ENCODE measurements at regions not wholly inside any gene's neighbourhood (a gene's known extent, or its start where the extent isn't known, plus 50 kb on each side); places are given as distances from the start of the nearest gene placed in this dataset.

GRCh38 chr4:15231265-15232091 is 196.4 kb upstream of the C1QTNF7 start:
- H3K27ac ChIP-seq (ENCODE audit: low read depth, low read length), result peak overlapping the region; percentile 33
- no peak overlapping the region for H3K4me3 Mint-ChIP-seq (ENCODE audit: unreplicated experiment)

GRCh38 chr4:15232366-15233263 is 195.2 kb upstream of the C1QTNF7 start:
- no peaks in the 10 kb centered on the region for H3K9me3 Mint-ChIP-seq (ENCODE audit: unreplicated experiment)
- Histone ChIP-seq H3K79me2 (ENCODE audit: insufficient read depth, low read length) (no peaks in the 10 kb centered on the region), H3K4me1 (ENCODE audit: insufficient read depth, low read length) (peaks cover 44% of the 10 kb centered on the region), H3K27ac (ENCODE audit: low read depth, low read length) (peak overlapping the region; percentile 89), H3K4me2 (ENCODE audit: low read length) (peak overlapping the region; percentile 78), H3K36me3 (ENCODE audit: insufficient read depth, low read length) (no peaks in the 10 kb centered on the region), H3K9me3 (ENCODE audit: insufficient read depth, low read depth, low read length) (no peaks in the 10 kb centered on the region), H4K20me1 (ENCODE audit: insufficient read depth, low read length) (no peaks in the 10 kb centered on the region), H3K27me3 (ENCODE audit: insufficient read depth, low read length) (no peaks in the 10 kb centered on the region), H2AFZ (ENCODE audit: low read depth, low read length) (peak overlapping the region; percentile 31), H3K9ac (ENCODE audit: low read length) (peak overlapping the region; percentile 75), H3K4me3 (ENCODE audit: insufficient read depth, low read depth, low read length) (peak overlapping the region; percentile 12)
- peak overlapping the region; percentile 84 for H3K27ac Mint-ChIP-seq (ENCODE audit: unreplicated experiment)
- FAIRE-seq (peak; percentile 96), DNase-seq (ENCODE audit: low read depth) (peak; percentile 85)
- H3K36me3 Mint-ChIP-seq (ENCODE audit: low read depth, unreplicated experiment), result no peaks in the 10 kb centered on the region
- H3K27me3 Mint-ChIP-seq (ENCODE audit: low read depth, unreplicated experiment), result no peaks in the 10 kb centered on the region
- H3K4me1 Mint-ChIP-seq (ENCODE audit: low read depth, unreplicated experiment), result peaks cover 39% of the 10 kb centered on the region
- TF ChIP-seq EZH2 (IDR thresholded peaks at IDR 0.05; ENCODE audit: insufficient read depth, low read length), result no peak
- TF ChIP-seq CTCF (IDR thresholded peaks at IDR 0.05; ENCODE audit: insufficient read depth, low read depth, low read length), result no peak
- peak overlapping the region; percentile 63 for H3K4me3 Mint-ChIP-seq (ENCODE audit: unreplicated experiment)

More at GRCh38 chr4:15231265-15232091, 196.4 kb upstream of the C1QTNF7 start:
- Mint-ChIP-seq H3K9me3 (ENCODE audit: unreplicated experiment) (no peaks in the 10 kb centered on the region), H3K36me3 (ENCODE audit: low read depth, unreplicated experiment) (no peaks in the 10 kb centered on the region), H3K27ac (ENCODE audit: unreplicated experiment) (peak overlapping the region; percentile 87), H3K4me1 (ENCODE audit: low read depth, unreplicated experiment) (peaks cover 35% of the 10 kb centered on the region), H3K27me3 (ENCODE audit: low read depth, unreplicated experiment) (no peaks in the 10 kb centered on the region)
- Histone ChIP-seq H3K4me3 (ENCODE audit: insufficient read depth, low read depth, low read length) (no peak overlapping the region), H3K79me2 (ENCODE audit: insufficient read depth, low read length) (no peaks in the 10 kb centered on the region), H3K27me3 (ENCODE audit: insufficient read depth, low read length) (no peaks in the 10 kb centered on the region), H3K36me3 (ENCODE audit: insufficient read depth, low read length) (no peaks in the 10 kb centered on the region), H2AFZ (ENCODE audit: low read depth, low read length) (no peak overlapping the region), H3K9me3 (ENCODE audit: insufficient read depth, low read depth, low read length) (no peaks in the 10 kb centered on the region), H3K4me2 (ENCODE audit: low read length) (peak overlapping the region; percentile 10), H4K20me1 (ENCODE audit: insufficient read depth, low read length) (no peaks in the 10 kb centered on the region), H3K9ac (ENCODE audit: low read length) (peak overlapping the region; percentile 48), H3K4me1 (ENCODE audit: insufficient read depth, low read length) (peaks cover 44% of the 10 kb centered on the region)
- DNase-seq (ENCODE audit: low read depth) (peak; percentile 62), FAIRE-seq (no peak)
- TF ChIP-seq CTCF (IDR thresholded peaks at IDR 0.05; ENCODE audit: insufficient read depth, low read depth, low read length) (peak; percentile 83), EZH2 (IDR thresholded peaks at IDR 0.05; ENCODE audit: insufficient read depth, low read length) (no peak)

Measured in astrocyte (in vitro differentiated cells and primary cell).